RWPE1 (cell line): ENCODE measurements at regions not wholly inside any gene's neighbourhood (a gene's known extent, or its start where the extent isn't known, plus 50 kb on each side); places are given as distances from the start of the nearest gene placed in this dataset.

Experiments
- CTCF ChIA-PET: fragments of 350-600 bp; sonication (Branson Sonifier 250); formaldehyde crosslinking; extraction: SDS; loops from one replicate; lab custom pipeline; 2021; lab: Yijun Ruan, JAX
- POLR2A ChIA-PET: fragments of 400-600 bp; formaldehyde crosslinking; extraction: SDS; loops from one replicate; lab custom pipeline; 2020; ENCODE audit warnings: antibody characterized with exemption; ENCODE audit not compliant: low non-redundant PET; lab: Yijun Ruan, JAX
- DNase-seq: peaks from one replicate; pipeline ENCODE4 v3.0.0; 2012; ENCODE audit warnings: low spot score
- H3K27ac ChIP-seq: fragments of 450-650 bp; 2 replicates; pipeline ENCODE4 v1.5.1; 2017
- CTCF ChIP-seq: fragments of 450-650 bp; conservative IDR thresholded peaks from 2 replicates; pipeline ENCODE4 v1.5.1; 2017; ENCODE audit warnings: low read depth, mild to moderate bottlenecking

GRCh38 chr11:38460429-38460828, 1862.4 kb upstream of the RAG2 start:
- no peak for DNase-seq
- H3K27ac ChIP-seq, result no peak overlapping the region
- POLR2A ChIA-PET, result no interaction called here
- CTCF ChIA-PET, result interaction anchor here (0.6 kb wide), 1 partner anchor 519 kb away, joined by 4 read pairs; no protein-coding TSS in a partner anchor
- TF ChIP-seq CTCF, result no peak

- TF ChIP-seq CTCF, result no peak
- CTCF ChIA-PET, result interaction anchor here (0.7 kb wide), 1 partner anchor 38 kb away, joined by 5 read pairs; no protein-coding TSS in a partner anchor
- POLR2A ChIA-PET, result no interaction called here
- peak; percentile 12 for DNase-seq
- no peak overlapping the region for H3K27ac ChIP-seq
Observed at GRCh38 chr11:38456371-38456770, 1858.3 kb upstream of the RAG2 start.

GRCh38 chr11:38448284-38448683, 1850.2 kb upstream of the RAG2 start:
- ChIA-PET POLR2A (no interaction called here), CTCF (no interaction called here)
- H3K27ac ChIP-seq, result peak overlapping the region; percentile 35; the same call in 1 of the 2 replicates
- no peak for TF ChIP-seq CTCF
- no peak for DNase-seq

GRCh38 chr11:38446336-38446735, 1848.3 kb upstream of the RAG2 start:
- no peak overlapping the region for H3K27ac ChIP-seq
- ChIA-PET POLR2A (no interaction called here), CTCF (no interaction called here)
- no peak for TF ChIP-seq CTCF
- no peak for DNase-seq

GRCh38 chr11:38438091-38438490, 1840.1 kb upstream of the RAG2 start:
- ChIA-PET POLR2A (no interaction called here), CTCF (interaction anchor here (0.5 kb wide), 1 partner anchor 12 kb away, joined by 3 read pairs; no protein-coding TSS in a partner anchor)
- no peak for DNase-seq
- no peak overlapping the region for H3K27ac ChIP-seq
- no peak for TF ChIP-seq CTCF

GRCh38 chr11:38425578-38425977, 1827.5 kb upstream of the RAG2 start:
- no peak for DNase-seq
- CTCF ChIA-PET, result interaction anchor here (0.6 to 0.7 kb wide), 2 partner anchors 13 to 22 kb away, joined by 3 to 4 read pairs; no protein-coding TSS in a partner anchor
- H3K27ac ChIP-seq, result no peak overlapping the region
- POLR2A ChIA-PET, result no interaction called here
- no peak for TF ChIP-seq CTCF

- CTCF ChIA-PET, result no interaction called here
- no peak for TF ChIP-seq CTCF
- POLR2A ChIA-PET, result no interaction called here
- DNase-seq, result no peak
- H3K27ac ChIP-seq, result no peak overlapping the region
Observed at GRCh38 chr11:38423042-38423441, 1825.0 kb upstream of the RAG2 start.
